SK-N-SH (cell line): ENCODE measurements at regions not wholly inside any gene's neighbourhood (a gene's known extent, or its start where the extent isn't known, plus 50 kb on each side); places are given as distances from the start of the nearest gene placed in this dataset.

Source experiments
- CHD2 ChIP-seq: fragments of 150-350 bp; IDR thresholded peaks from 2 replicates; pipeline ENCODE4 v1.6.1; 2018; ENCODE audit warnings: low read length; ENCODE audit not compliant: partially characterized antibody
- EP300 ChIP-seq, 2 experiments: IDR thresholded peaks; 2 replicates each; pipeline versions ENCODE4 v1.4.0 to v1.6.1; 2012; ENCODE audit warnings: borderline replicate concordance in 1 of 2, low read depth in 1 of 2, low read length in 1 of 2
- FOXM1 ChIP-seq: IDR thresholded peaks from 2 replicates; pipeline ENCODE4 v1.4.0; 2012; ENCODE audit warnings: low read depth, mild to moderate bottlenecking
- GABPA ChIP-seq: IDR thresholded peaks from 2 replicates; pipeline ENCODE4 v1.4.0; 2012; ENCODE audit warnings: low read depth, mild to moderate bottlenecking
- NFIC ChIP-seq: IDR thresholded peaks from 2 replicates; pipeline ENCODE4 v1.4.0; 2012; ENCODE audit warnings: borderline replicate concordance
- POLR2AphosphoS5 ChIP-seq: IDR thresholded peaks from 2 replicates; pipeline ENCODE4 v1.6.1; 2012; ENCODE audit warnings: low read depth, low read length
- RAD21 ChIP-seq: IDR thresholded peaks from 2 replicates; pipeline ENCODE4 v1.6.1; 2012; ENCODE audit warnings: mild to moderate bottlenecking, low read length
- RCOR1 ChIP-seq: fragments of 150-350 bp; IDR thresholded peaks from 2 replicates; pipeline ENCODE4 v1.6.1; 2017; ENCODE audit warnings: antibody characterized with exemption, low read length
- SIN3A ChIP-seq: IDR thresholded peaks from 2 replicates; pipeline ENCODE4 v1.6.1; 2012; ENCODE audit warnings: low read depth, mild to moderate bottlenecking, low read length, moderate library complexity, borderline replicate concordance
- SMC3 ChIP-seq: IDR thresholded peaks from 2 replicates; pipeline ENCODE4 v1.6.1; 2012; ENCODE audit warnings: low read depth, low read length, improper control_type of control experiment
- TF ChIP-seq, protein P1 (sequence below): fragments of 200-600 bp; sonication (generic); IDR thresholded peaks from 2 replicates; pipeline ENCODE4 v1.6.1; 2017; ENCODE audit warnings: antibody characterized with exemption, mild to moderate bottlenecking, moderate library complexity
- TF ChIP-seq, protein P2 (sequence below): IDR thresholded peaks from 2 replicates; pipeline ENCODE4; 2012
- TF ChIP-seq, protein P3 (sequence below): IDR thresholded peaks from 2 replicates; pipeline ENCODE4 v1.6.1; 2012; ENCODE audit warnings: mild to moderate bottlenecking, low read depth, low read length, moderate library complexity

DNA sequence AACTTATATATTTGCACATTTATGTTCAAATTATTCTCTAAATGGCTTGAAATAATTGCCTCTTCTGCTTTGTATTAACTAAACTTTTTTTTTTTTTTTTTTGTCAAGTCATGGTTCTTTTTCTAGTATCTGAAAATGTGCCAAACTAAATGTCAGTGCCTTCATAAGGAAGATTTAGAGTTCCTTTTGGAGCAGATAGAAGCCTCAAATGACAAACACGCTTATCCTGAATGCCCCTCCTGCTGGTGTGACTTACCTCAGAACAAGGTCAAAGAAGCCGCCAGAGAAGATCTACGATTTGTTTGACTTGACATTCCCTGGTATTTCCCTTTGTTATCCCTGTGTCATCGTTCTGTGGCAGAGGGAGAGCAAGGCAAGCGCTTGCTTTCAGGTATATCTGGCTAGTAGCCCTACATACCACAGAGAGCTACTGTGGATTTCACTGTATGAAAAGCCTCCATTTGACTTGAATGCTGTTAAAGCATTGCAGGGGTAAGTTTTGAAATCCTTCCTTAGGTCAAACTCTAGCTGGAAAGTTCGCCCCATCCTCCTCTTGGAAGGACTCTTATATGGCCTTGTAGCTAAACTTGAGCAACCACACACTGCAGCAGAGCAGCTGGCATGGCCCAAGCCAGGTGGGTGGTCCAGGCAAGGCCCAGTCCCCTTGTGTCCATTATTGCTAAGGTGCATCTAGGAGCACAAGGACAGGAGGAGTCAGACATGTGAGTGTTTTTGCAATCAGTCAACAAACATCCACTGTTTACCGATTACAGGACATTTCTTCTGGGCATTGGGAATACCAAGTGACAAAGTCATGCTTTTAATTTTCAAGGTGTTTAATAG lies 285.4 kb upstream of the USP25 start:
- TF ChIP-seq, protein P1, sequence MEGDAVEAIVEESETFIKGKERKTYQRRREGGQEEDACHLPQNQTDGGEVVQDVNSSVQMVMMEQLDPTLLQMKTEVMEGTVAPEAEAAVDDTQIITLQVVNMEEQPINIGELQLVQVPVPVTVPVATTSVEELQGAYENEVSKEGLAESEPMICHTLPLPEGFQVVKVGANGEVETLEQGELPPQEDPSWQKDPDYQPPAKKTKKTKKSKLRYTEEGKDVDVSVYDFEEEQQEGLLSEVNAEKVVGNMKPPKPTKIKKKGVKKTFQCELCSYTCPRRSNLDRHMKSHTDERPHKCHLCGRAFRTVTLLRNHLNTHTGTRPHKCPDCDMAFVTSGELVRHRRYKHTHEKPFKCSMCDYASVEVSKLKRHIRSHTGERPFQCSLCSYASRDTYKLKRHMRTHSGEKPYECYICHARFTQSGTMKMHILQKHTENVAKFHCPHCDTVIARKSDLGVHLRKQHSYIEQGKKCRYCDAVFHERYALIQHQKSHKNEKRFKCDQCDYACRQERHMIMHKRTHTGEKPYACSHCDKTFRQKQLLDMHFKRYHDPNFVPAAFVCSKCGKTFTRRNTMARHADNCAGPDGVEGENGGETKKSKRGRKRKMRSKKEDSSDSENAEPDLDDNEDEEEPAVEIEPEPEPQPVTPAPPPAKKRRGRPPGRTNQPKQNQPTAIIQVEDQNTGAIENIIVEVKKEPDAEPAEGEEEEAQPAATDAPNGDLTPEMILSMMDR, result no peak
- TF ChIP-seq FOXM1, result no peak
- no peak for TF ChIP-seq POLR2AphosphoS5
- TF ChIP-seq GABPA, result no peak
- TF ChIP-seq, protein P2, sequence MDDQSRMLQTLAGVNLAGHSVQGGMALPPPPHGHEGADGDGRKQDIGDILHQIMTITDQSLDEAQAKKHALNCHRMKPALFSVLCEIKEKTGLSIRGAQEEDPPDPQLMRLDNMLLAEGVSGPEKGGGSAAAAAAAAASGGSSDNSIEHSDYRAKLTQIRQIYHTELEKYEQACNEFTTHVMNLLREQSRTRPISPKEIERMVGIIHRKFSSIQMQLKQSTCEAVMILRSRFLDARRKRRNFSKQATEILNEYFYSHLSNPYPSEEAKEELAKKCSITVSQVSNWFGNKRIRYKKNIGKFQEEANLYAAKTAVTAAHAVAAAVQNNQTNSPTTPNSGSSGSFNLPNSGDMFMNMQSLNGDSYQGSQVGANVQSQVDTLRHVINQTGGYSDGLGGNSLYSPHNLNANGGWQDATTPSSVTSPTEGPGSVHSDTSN, result no peak
- no peak for TF ChIP-seq NFIC
- no peak for TF ChIP-seq CHD2
- TF ChIP-seq RCOR1, result no peak
- TF ChIP-seq, protein P3, sequence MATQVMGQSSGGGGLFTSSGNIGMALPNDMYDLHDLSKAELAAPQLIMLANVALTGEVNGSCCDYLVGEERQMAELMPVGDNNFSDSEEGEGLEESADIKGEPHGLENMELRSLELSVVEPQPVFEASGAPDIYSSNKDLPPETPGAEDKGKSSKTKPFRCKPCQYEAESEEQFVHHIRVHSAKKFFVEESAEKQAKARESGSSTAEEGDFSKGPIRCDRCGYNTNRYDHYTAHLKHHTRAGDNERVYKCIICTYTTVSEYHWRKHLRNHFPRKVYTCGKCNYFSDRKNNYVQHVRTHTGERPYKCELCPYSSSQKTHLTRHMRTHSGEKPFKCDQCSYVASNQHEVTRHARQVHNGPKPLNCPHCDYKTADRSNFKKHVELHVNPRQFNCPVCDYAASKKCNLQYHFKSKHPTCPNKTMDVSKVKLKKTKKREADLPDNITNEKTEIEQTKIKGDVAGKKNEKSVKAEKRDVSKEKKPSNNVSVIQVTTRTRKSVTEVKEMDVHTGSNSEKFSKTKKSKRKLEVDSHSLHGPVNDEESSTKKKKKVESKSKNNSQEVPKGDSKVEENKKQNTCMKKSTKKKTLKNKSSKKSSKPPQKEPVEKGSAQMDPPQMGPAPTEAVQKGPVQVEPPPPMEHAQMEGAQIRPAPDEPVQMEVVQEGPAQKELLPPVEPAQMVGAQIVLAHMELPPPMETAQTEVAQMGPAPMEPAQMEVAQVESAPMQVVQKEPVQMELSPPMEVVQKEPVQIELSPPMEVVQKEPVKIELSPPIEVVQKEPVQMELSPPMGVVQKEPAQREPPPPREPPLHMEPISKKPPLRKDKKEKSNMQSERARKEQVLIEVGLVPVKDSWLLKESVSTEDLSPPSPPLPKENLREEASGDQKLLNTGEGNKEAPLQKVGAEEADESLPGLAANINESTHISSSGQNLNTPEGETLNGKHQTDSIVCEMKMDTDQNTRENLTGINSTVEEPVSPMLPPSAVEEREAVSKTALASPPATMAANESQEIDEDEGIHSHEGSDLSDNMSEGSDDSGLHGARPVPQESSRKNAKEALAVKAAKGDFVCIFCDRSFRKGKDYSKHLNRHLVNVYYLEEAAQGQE, result no peak
- TF ChIP-seq RAD21, result no peak
- no peak for TF ChIP-seq SIN3A
- no peak for TF ChIP-seq EP300 (IDR thresholded peaks at IDR 0.05; ENCODE audit: borderline replicate concordance in 1 of 2, low read depth in 1 of 2, low read length in 1 of 2)
- TF ChIP-seq SMC3, result no peak
